ENCODE measurements at regions not wholly inside any gene's neighbourhood (a gene's known extent, or its start where the extent isn't known, plus 50 kb on each side); places are given as distances from the start of the nearest gene placed in this dataset.
"Not testable (repeated sequence)": the region's sequence is repeated elsewhere in the genome, so short reads cannot be mapped to it uniquely, and the experiment has no call there.

DNA sequence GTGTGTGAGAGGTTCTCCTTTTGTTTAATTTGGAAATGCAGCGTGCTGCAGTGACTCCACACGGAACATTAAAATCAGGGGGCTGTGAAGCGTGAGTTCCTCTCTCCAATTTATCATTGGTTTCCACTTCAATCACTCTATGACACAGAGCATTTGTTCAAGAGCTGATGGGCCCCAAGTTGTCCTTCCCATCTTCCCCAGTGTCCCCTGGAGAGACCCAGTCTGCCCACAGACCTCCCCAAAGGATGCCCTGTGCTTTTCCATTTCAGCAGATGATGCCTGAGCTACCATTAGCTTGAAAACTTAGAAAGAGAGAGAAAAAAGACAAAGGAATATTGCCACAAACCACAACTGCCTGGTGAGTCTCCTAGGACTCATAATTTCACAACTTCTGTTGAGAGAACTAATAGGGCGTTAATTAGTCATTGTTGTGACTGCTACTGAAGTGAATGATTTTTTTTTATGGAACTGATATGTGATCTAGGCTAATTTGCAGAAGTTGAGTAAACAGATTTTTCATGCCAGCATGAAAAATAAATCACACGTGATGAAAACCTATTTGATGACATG, 772.7 kb downstream of the SEMA5A start:
- DNase-seq (ENCODE audit: low read depth, low spot score) = no peak

DNA sequence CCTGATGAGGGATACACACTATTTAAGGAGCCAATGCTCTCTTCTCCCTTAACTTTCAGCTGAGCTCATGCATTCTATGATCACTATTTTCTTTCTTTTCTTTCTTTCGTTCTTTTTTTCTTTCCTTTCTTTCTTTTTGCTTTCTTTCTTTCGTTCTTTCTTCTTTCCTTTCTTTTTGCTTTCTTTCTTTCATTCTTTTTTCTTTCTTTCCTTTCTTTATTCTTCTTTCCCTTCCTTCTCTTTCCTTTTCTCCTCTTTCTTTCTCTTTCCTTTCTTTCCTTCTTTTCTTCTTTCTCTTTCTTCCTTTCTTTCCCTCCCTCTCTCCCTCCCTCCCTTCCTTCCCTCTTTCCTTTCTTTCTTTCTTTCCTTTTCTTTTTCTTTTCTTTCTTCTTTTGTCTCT, 761.2 kb downstream of the SEMA5A start:
- no peak for DNase-seq (ENCODE audit: low read depth, low spot score)

DNA sequence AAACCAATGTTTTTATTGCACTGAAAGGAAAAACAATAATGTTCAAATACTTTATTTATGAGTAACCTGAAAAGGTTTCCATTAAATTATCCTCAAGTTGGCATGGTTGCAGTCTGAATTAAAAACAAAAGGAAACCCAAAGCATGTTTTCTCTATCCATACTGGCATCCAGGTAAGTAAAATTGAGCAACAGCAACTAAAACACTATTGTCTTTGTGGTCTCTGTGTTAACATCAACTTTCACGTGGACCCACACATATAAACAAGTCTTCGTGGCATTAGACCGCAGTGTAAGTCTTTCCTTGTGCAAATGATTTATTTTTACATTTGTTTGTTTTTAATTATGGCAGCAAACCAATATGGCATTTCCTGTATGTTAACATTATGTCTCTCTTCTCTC, 757.6 kb downstream of the SEMA5A start:
- no peak for DNase-seq (ENCODE audit: low read depth, low spot score)

DNA sequence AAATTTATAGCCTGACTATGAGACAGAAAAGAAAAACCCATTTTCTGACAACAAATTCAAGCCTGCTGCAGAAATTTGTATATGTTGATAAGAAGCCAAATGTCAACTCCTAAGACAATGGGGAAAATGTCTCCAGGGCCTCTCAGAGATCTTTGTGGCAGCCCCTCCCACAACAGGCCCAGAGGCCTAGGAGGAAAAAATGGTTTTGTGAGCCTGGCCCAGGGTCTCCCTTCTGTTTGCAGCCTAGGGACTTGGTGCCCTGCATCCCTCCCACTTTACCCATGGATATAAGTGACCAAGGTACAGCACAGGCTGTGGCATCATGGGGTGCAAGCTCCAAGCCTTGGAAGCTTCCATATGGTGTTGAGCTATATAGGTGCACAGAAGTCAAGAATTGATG, 740.2 kb downstream of the SEMA5A start:
- no peak for DNase-seq (ENCODE audit: low read depth, low spot score)

- no peak for DNase-seq (ENCODE audit: low read depth, low spot score)
These were observed 738.2 kb downstream of the SEMA5A start for GRCh38 chr5:8807636-8808035.

DNA sequence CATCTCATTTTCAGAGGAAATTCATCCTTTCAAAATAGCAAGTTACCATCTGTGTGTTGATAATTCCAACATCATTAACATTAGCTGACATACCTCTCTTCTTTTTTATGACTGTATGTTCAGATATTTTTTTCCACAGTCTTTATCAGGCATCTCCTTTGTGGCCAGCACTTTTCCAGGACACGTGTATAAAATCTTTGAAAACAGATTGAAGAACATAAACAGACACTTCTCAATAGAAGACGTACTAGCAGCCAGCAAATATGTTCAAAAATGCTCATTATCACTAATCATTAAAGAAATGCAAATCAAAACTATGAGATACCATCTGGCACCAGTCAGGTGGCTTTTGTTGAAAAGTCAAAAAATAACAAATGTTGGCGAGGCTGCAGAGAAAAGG, 734.3 kb downstream of the SEMA5A start:
- DNase-seq (ENCODE audit: low read depth, low spot score) = no peak

GRCh38 chr5:8813180-8813579, 732.7 kb downstream of the SEMA5A start:
- DNase-seq (ENCODE audit: low read depth, low spot score) = no peak

DNA sequence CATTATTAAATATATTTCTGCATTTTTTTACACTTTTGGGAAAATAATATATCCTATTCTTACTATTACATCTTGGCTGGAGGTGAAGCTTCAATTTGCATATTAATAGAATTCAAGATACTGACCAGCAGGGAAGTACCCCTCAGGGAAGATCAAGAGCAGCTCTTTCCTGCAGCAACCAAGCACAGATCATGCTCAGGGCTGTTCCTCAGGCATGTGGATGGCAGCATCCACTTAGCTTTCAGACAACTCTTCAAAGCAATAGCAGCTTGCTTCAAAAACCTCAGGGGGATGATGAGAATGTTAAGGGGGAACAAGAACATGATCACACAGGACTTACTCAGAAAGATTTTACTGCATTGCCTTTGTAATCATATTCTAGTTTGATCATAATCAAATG, 731.8 kb downstream of the SEMA5A start:
- no peak for DNase-seq (ENCODE audit: low read depth, low spot score)

DNA sequence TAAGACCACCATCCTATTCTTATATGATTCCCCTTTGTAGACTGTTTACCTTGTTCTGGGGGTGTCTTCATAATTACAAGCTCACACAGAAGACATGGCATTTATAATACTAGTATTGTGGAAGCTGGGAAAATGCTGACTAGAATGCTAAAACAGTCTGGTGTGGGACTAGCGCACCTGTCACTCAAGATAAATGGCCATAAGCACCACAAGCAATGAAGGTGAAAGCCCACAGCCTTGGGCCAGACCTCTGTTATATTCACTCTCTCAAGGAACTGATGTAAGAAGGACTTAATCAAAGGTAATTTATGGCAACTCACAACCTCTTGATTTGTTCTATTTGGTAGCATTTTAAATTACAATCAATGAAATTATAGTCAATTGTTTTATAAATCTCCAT, 721.5 kb downstream of the SEMA5A start:
- no peak for DNase-seq (ENCODE audit: low read depth, low spot score)

GRCh38 chr5:8825139-8825757, 720.6 kb downstream of the SEMA5A start:
- no peak for DNase-seq (ENCODE audit: low read depth, low spot score)

GRCh38 chr5:8826508-8826907, 719.4 kb downstream of the SEMA5A start:
- DNase-seq (ENCODE audit: low read depth, low spot score) = no peak

DNA sequence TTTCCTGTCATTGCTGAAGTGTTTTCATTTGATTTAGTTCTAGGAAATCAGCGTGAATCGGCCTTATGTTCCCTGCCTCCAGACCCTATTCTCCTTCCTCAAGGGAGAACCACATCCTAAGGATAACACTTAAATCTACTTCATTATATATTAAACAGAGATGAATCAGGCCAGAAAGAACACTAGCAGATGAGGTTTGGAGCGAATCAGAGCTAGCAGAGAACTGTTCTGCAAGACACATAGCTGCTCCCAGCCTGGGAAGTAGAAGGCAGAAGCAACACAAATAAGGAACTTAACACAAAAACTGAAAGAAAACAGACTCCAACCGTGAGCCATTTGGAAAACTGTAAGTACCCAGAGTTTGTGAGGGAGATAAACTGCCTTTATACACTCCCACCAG, 718.2 kb downstream of the SEMA5A start:
- DNase-seq (ENCODE audit: low read depth, low spot score) = no peak

GRCh38 chr5:8828596-8829322, 717.1 kb downstream of the SEMA5A start:
- DNase-seq (ENCODE audit: low read depth, low spot score) = no peak

- DNase-seq (ENCODE audit: low read depth, low spot score) = peak; percentile 82
These were observed 716.4 kb downstream of the SEMA5A start for GRCh38 chr5:8829323-8830029.

GRCh38 chr5:8831251-8831650, 714.6 kb downstream of the SEMA5A start:
- DNase-seq (ENCODE audit: low read depth, low spot score) = no peak

GRCh38 chr5:8831854-8832253, 714.0 kb downstream of the SEMA5A start:
- DNase-seq (ENCODE audit: low read depth, low spot score) = no peak

GRCh38 chr5:8839361-8840055, 706.4 kb downstream of the SEMA5A start:
- DNase-seq (ENCODE audit: low read depth, low spot score) = no peak

- no peak for DNase-seq (ENCODE audit: low read depth, low spot score)
These were observed 705.6 kb downstream of the SEMA5A start for GRCh38 chr5:8840237-8840636.

DNA sequence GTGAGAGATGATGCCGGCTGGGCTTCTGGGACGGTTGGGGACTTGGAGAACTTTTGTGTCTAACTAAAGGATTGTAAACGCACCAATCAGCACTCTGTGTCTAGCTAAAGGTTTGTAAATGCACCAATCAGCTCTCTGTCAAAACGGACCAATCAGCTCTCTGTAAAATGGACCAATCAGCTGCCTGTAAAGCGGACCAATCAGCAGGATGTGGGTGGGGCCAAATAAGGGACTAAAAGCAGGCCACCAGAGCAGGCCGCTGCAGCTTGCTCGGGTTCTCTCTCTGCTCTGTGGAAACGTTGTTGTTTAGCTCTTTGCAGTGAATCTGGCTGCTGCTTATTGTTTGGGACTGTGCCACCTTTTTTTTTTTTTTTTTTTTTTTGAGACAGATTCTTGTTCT, 705.1 kb downstream of the SEMA5A start:
- not testable (repeated sequence) for DNase-seq (ENCODE audit: low read depth, low spot score)

DNA sequence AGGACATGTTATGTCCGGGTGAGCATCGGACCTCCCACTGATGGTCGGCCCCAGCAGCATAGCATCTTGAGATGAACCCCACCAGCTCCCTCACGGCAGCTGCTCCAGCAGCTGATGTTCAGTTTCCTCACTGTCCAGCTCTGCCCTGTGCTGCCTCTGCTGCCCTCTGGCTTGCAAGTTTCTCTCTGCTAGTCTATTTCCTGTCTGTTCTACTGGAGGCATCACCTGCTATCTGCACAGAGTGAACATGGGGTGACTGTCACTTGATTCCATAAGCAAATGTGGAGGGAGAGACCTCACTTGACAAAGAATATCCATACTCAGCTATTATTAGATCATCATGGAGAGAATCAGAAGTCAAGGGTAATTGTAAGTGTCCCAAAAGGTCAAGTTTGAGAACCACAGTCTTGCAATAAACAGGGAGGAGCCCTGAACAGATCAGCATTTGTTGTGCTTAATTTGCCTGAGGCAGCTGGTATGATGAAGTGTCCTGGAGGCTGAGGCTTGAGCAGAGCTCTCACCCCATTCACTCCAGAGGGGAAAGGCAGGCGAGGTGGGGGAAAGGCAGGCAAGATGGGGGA, 702.8 kb downstream of the SEMA5A start:
- no peak for DNase-seq (ENCODE audit: low read depth, low spot score)

GRCh38 chr5:8843771-8844170, 702.1 kb downstream of the SEMA5A start:
- no peak for DNase-seq (ENCODE audit: low read depth, low spot score)

- no peak for DNase-seq (ENCODE audit: low read depth, low spot score)
These were observed 701.7 kb downstream of the SEMA5A start for GRCh38 chr5:8844206-8844605.
